A549 (cell line): ENCODE measurements at regions not wholly inside any gene's neighbourhood (a gene's known extent, or its start where the extent isn't known, plus 50 kb on each side); places are given as distances from the start of the nearest gene placed in this dataset.

Experiments used
- ATAC-seq, 2 experiments: fragments of 200-7000 bp in 1 of 2; fragments of >200 bp in 1 of 2; cut with Nextera tagmentation in 1 of 2; cut with Tn5 transposase in 1 of 2; 3 replicates each; pipeline versions ENCODE4 v1.8.0 to v1.9.1; 2018 to 2020; ENCODE audit warnings: mild to moderate bottlenecking in 1 of 2, moderate library complexity in 1 of 2
- CTCF ChIA-PET: fragments of 300-600 bp; sonication (Branson Sonifier 250); formaldehyde crosslinking; extraction: SDS; loops from one replicate; lab custom pipeline; 2021; ENCODE audit warnings: antibody characterized with exemption, inconsistent platforms; lab: Yijun Ruan, JAX
- POLR2A ChIA-PET: fragments of 350-600 bp; formaldehyde crosslinking; extraction: SDS; loops from one replicate; lab custom pipeline; 2021; ENCODE audit warnings: antibody characterized with exemption, inconsistent platforms; lab: Yijun Ruan, JAX
- DNase-seq, 2 experiments: peaks; one replicate each; pipeline versions ENCODE4 v3.0.0 to v3.0.0-alpha.2; 2011 to 2016; ENCODE audit warnings: low read depth in 1 of 2, low spot score in 1 of 2
- FAIRE-seq: peaks from 2 replicates; lab custom pipeline; 2011; peaks lifted over from hg19 to GRCh38; lab: Jason Lieb, UNC
- H3K27ac ChIP-seq, 2 experiments: fragments of >200 bp; sonication (Bioruptor Twin); formaldehyde crosslinking; 3 replicates each; pipeline ENCODE4 v1.5.1; 2016 to 2017
- H3K4me1 ChIP-seq: fragments of >200 bp; sonication (Bioruptor Twin); formaldehyde crosslinking; 3 replicates; pipeline ENCODE4 v1.6.1; 2016
- H3K4me2 ChIP-seq: fragments of >200 bp; sonication (Bioruptor Twin); formaldehyde crosslinking; 3 replicates; pipeline ENCODE4 v1.6.1; 2016
- H3K4me3 ChIP-seq: fragments of >200 bp; sonication (Bioruptor Twin); formaldehyde crosslinking; 3 replicates; pipeline ENCODE4 v1.5.1; 2016
- H3K9me3 ChIP-seq: fragments of >200 bp; sonication (Bioruptor Twin); formaldehyde crosslinking; 3 replicates; pipeline ENCODE4 v1.6.1; 2016
- CBX2 ChIP-seq: fragments of 200-600 bp; sonication (generic); IDR thresholded peaks from 2 replicates; pipeline ENCODE4 v1.6.1; 2016; ENCODE audit warnings: low read depth, mild to moderate bottlenecking, borderline replicate concordance
- EHMT2 ChIP-seq: fragments of 200-600 bp; sonication (generic); IDR thresholded peaks from 2 replicates; pipeline ENCODE4 v1.6.1; 2016; ENCODE audit warnings: antibody characterized with exemption, low read depth, mild to moderate bottlenecking, moderate library complexity
- EP300 ChIP-seq, 2 experiments: fragments of >200 bp; sonication (Bioruptor Twin); formaldehyde crosslinking; IDR thresholded peaks; 2 replicates in 1 of 2; 3 replicates in 1 of 2; pipeline ENCODE4 v1.6.1; 2016 to 2017
- FOXS1 ChIP-seq: fragments of 250-450 bp; sonication (Bioruptor Pico); IDR thresholded peaks from 2 replicates; pipeline ENCODE4 v1.5.0; 2020; ENCODE audit warnings: mild to moderate bottlenecking, moderate library complexity
- HEYL ChIP-seq: fragments of 250-450 bp; sonication (Bioruptor Pico); IDR thresholded peaks from 2 replicates; pipeline ENCODE4 v1.8.0; 2021; ENCODE audit warnings: mild to moderate bottlenecking, moderate library complexity
- HMGXB4 ChIP-seq: fragments of 250-450 bp; sonication (Bioruptor Pico); IDR thresholded peaks from 2 replicates; pipeline ENCODE4 v1.5.0; 2021; ENCODE audit warnings: mild to moderate bottlenecking, moderate library complexity, borderline replicate concordance
- HOXA7 ChIP-seq: fragments of 250-450 bp; sonication (Bioruptor Pico); IDR thresholded peaks from 2 replicates; pipeline ENCODE4 v1.5.0; 2020; ENCODE audit warnings: mild to moderate bottlenecking, moderate library complexity
- HOXB5 ChIP-seq: fragments of 250-450 bp; sonication (Bioruptor Pico); IDR thresholded peaks from 2 replicates; pipeline ENCODE4 v1.5.0; 2020; ENCODE audit warnings: mild to moderate bottlenecking, moderate library complexity
- JUN ChIP-seq, 2 experiments: fragments of >200 bp; sonication (Bioruptor Twin); formaldehyde crosslinking; IDR thresholded peaks; 2 replicates in 1 of 2; 3 replicates in 1 of 2; pipeline ENCODE4 v1.6.1; 2016 to 2017
- JUNB ChIP-seq: fragments of >200 bp; sonication (Bioruptor Twin); formaldehyde crosslinking; IDR thresholded peaks from 2 replicates; pipeline ENCODE4 v1.6.1; 2016
- KDM1A ChIP-seq: fragments of 200-600 bp; sonication (generic); IDR thresholded peaks from 2 replicates; pipeline ENCODE4 v1.6.1; 2016; ENCODE audit warnings: low read depth, mild to moderate bottlenecking
- KDM5A ChIP-seq: fragments of 200-600 bp; sonication (generic); IDR thresholded peaks from 2 replicates; pipeline ENCODE4 v1.6.1; 2016; ENCODE audit warnings: antibody characterized with exemption, mild to moderate bottlenecking
- MAFK ChIP-seq: fragments of 450-650 bp; IDR thresholded peaks from 2 replicates; pipeline ENCODE4 v1.6.1; 2014; ENCODE audit not compliant: partially characterized antibody
- NFE2L2 ChIP-seq: fragments of 150-350 bp; conservative IDR thresholded peaks from 2 replicates; pipeline ENCODE4 v1.6.1; 2014; ENCODE audit warnings: low read length
- NPAS2 ChIP-seq: fragments of 250-450 bp; sonication (Bioruptor Pico); IDR thresholded peaks from 2 replicates; pipeline ENCODE4 v1.8.0; 2022; ENCODE audit warnings: mild to moderate bottlenecking, moderate library complexity, borderline replicate concordance
- NR3C1 ChIP-seq: fragments of >200 bp; sonication (Bioruptor Twin); formaldehyde crosslinking; IDR thresholded peaks from 3 replicates; pipeline ENCODE4 v1.6.1; 2017
- POLR2AphosphoS2 ChIP-seq: conservative IDR thresholded peaks from 2 replicates; pipeline ENCODE4 v1.6.1; 2012; ENCODE audit warnings: low read length, improper control_type of control experiment, inconsistent platforms
- REST ChIP-seq: fragments of 200-600 bp; sonication (generic); IDR thresholded peaks from 2 replicates; pipeline ENCODE4 v1.6.1; 2016; ENCODE audit warnings: antibody characterized with exemption, mild to moderate bottlenecking, moderate library complexity
- SREBF2 ChIP-seq: fragments of 450-650 bp; IDR thresholded peaks from 2 replicates; pipeline ENCODE4 v1.6.1; 2014; ENCODE audit warnings: mild to moderate bottlenecking, moderate library complexity
- TP53 ChIP-seq: fragments of 250-450 bp; sonication (Bioruptor Pico); IDR thresholded peaks from 2 replicates; pipeline ENCODE4 v1.5.0; 2021; ENCODE audit warnings: mild to moderate bottlenecking, moderate library complexity
- ZC3H11A ChIP-seq: fragments of 450-650 bp; IDR thresholded peaks from 2 replicates; pipeline ENCODE4 v1.6.1; 2014; ENCODE audit warnings: antibody characterized with exemption, mild to moderate bottlenecking
- ZFP36 ChIP-seq: fragments of 450-650 bp; IDR thresholded peaks from 2 replicates; pipeline ENCODE4 v1.6.1; 2014; ENCODE audit warnings: borderline replicate concordance; ENCODE audit not compliant: partially characterized antibody
- ZNF302 ChIP-seq: fragments of 250-450 bp; sonication (Bioruptor Pico); IDR thresholded peaks from 2 replicates; pipeline ENCODE4 v1.9.0; 2021; ENCODE audit warnings: inconsistent platforms, mild to moderate bottlenecking, moderate library complexity
- ZSCAN20 ChIP-seq: fragments of 250-450 bp; sonication (Bioruptor Pico); IDR thresholded peaks from 2 replicates; pipeline ENCODE4 v1.8.0; 2022; ENCODE audit warnings: mild to moderate bottlenecking, moderate library complexity
- WGBS: methylation state at CpG from one replicate; pipeline ENCODE4 v1.1.6; 2017; ENCODE audit errors: missing lambda C conversion rate; 5-methylcytosine and 5-hydroxymethylcytosine counted together

- Histone ChIP-seq H3K4me1 (no peaks in the 10 kb centered on the region), H3K4me3 (no peak overlapping the region), H3K4me2 (no peak overlapping the region), H3K27ac (no peak overlapping the region), H3K9me3 (no peaks in the 10 kb centered on the region)
- ChIA-PET POLR2A (no interaction called here), CTCF (interaction anchor here (1.4 kb wide), 1 partner anchor 19 kb away, joined by 3 read pairs; no protein-coding TSS in a partner anchor)
- DNase-seq: no peak
- 73% methylated on average over 4 of the region's 5 CpGs for WGBS
- no peak for ATAC-seq
- no peak for FAIRE-seq
- TF ChIP-seq SREBF2: no peak
- TF ChIP-seq NPAS2 (CRISPR knock-in tag): no peak
- TF ChIP-seq ZC3H11A: no peak
- no peak for TF ChIP-seq POLR2AphosphoS2
- TF ChIP-seq JUNB: no peak
- no peak for TF ChIP-seq NFE2L2
- TF ChIP-seq KDM5A: no peak
- no peak for TF ChIP-seq HEYL
- TF ChIP-seq EHMT2: no peak
- TF ChIP-seq TP53 (CRISPR knock-in tag): no peak
- TF ChIP-seq REST: no peak
- TF ChIP-seq KDM1A: no peak
- TF ChIP-seq JUN (IDR thresholded peaks at IDR 0.05): no peak
- TF ChIP-seq HMGXB4: no peak
- TF ChIP-seq FOXS1 (CRISPR knock-in tag): no peak
- no peak for TF ChIP-seq CBX2
- no peak for TF ChIP-seq HOXB5 (CRISPR knock-in tag)
- no peak for TF ChIP-seq ZFP36
- no peak for TF ChIP-seq NR3C1
- TF ChIP-seq ZSCAN20 (CRISPR knock-in tag): no peak
- TF ChIP-seq, all 56 proteins: peak for 0
Observed at GRCh38 chr10:71083716-71083975, 128.7 kb upstream of the UNC5B start.

GRCh38 chr10:71084061-71084817, 128.1 kb upstream of the UNC5B start:
- FAIRE-seq: no peak
- H3K9me3 ChIP-seq: no peaks in the 10 kb centered on the region
- TF ChIP-seq ZSCAN20 (CRISPR knock-in tag) (no peak), MAFK (no peak), CBX2 (no peak), KDM5A (no peak), ZNF302 (no peak), EHMT2 (no peak), HOXA7 (CRISPR knock-in tag) (no peak), FOXS1 (CRISPR knock-in tag) (no peak), EP300 (IDR thresholded peaks at IDR 0.05) (no peak)
- TF ChIP-seq, all 56 proteins: peak for 0
- H3K4me2 ChIP-seq: no peak overlapping the region
- H3K27ac ChIP-seq: no peak overlapping the region
- POLR2A ChIA-PET: no interaction called here
- CTCF ChIA-PET: interaction anchor here (1.1 to 2.1 kb wide), 3 partner anchors 9 to 28 kb away, joined by 3 to 5 read pairs (median 3); no protein-coding TSS in a partner anchor
- 56% methylated on average over 9 of the region's 10 CpGs for WGBS
- no peaks in the 10 kb centered on the region for H3K4me1 ChIP-seq
- DNase-seq (no peak), ATAC-seq (no peak)
- no peak overlapping the region for H3K4me3 ChIP-seq
